PC-3 (cell line): ENCODE measurements at regions not wholly inside any gene's neighbourhood (a gene's known extent, or its start where the extent isn't known, plus 50 kb on each side); places are given as distances from the start of the nearest gene placed in this dataset.

Source experiments
- ATAC-seq: fragments of 200-7000 bp; cut with Tn5 transposase; 2 replicates; pipeline ENCODE4 v1.9.1; 2020; ENCODE audit warnings: mild to moderate bottlenecking, moderate library complexity
- BruUV-seq: library from RNA; stranded (reverse); fragments of 400-500 nt; replicated peaks from 2 replicates; lab custom pipeline; 2021; lab: Mats Ljungman, UMichigan
- CTCF ChIA-PET: fragments of 300-600 bp; sonication (Branson Sonifier 250); formaldehyde crosslinking; loops from one replicate; lab custom pipeline; 2022; ENCODE audit warnings: antibody characterized with exemption; lab: Charles Lee
- POLR2A ChIA-PET: fragments of 300-600 bp; sonication (Branson Sonifier 250); formaldehyde crosslinking; loops from one replicate; lab custom pipeline; 2022; ENCODE audit warnings: antibody characterized with exemption; ENCODE audit not compliant: unreplicated experiment; lab: Charles Lee
- DNase-seq: peaks from one replicate; pipeline ENCODE4 v3.0.0-alpha.2; 2015
- H2AFZ ChIP-seq: fragments of 300-600 bp; sonication (generic); 2 replicates; pipeline ENCODE4 v1.6.0; 2016; ENCODE audit warnings: antibody characterized with exemption, low read length
- H3F3A ChIP-seq: fragments of 300-600 bp; sonication (generic); one replicate; pipeline ENCODE4 v1.6.0; 2017; ENCODE audit warnings: antibody characterized with exemption, low read length, control low read depth, mild to moderate bottlenecking; ENCODE audit not compliant: unreplicated experiment
- H3K27ac ChIP-seq: fragments of 300-600 bp; sonication (generic); 2 replicates; pipeline ENCODE4 v1.5.1; 2016; ENCODE audit warnings: mild to moderate bottlenecking, low read length
- H3K27me3 ChIP-seq: fragments of 300-600 bp; sonication (generic); 2 replicates; pipeline ENCODE4 v1.6.1; 2016; ENCODE audit warnings: low read length, mixed read lengths
- H3K36me3 ChIP-seq: fragments of 300-600 bp; sonication (generic); 2 replicates; pipeline ENCODE4 v1.6.1; 2016; ENCODE audit warnings: low read depth, mixed run types, low read length, mixed read lengths
- H3K4me1 ChIP-seq: fragments of 300-600 bp; sonication (generic); 2 replicates; pipeline ENCODE4 v1.5.1; 2016; ENCODE audit warnings: low read length; ENCODE audit not compliant: insufficient read depth
- H3K4me2 ChIP-seq: fragments of 300-600 bp; sonication (generic); 2 replicates; pipeline ENCODE4 v1.6.0; 2016; ENCODE audit warnings: low read length
- H3K4me3 ChIP-seq: fragments of 300-600 bp; sonication (generic); 2 replicates; pipeline ENCODE4 v1.5.1; 2016; ENCODE audit warnings: mild to moderate bottlenecking, low read length, mixed read lengths
- H3K79me2 ChIP-seq: fragments of 300-600 bp; sonication (generic); 2 replicates; pipeline ENCODE4 v1.6.1; 2017; ENCODE audit warnings: low read length, mixed read lengths
- H3K9ac ChIP-seq: fragments of 300-600 bp; sonication (generic); 2 replicates; pipeline ENCODE4 v1.6.0; 2016; ENCODE audit warnings: mild to moderate bottlenecking, low read length
- H3K9me2 ChIP-seq: fragments of 300-600 bp; sonication (generic); replicated peaks from 2 replicates; pipeline ENCODE4 v1.6.1; 2016; ENCODE audit warnings: mixed run types, low read length, mixed read lengths
- H3K9me3 ChIP-seq: fragments of 300-600 bp; sonication (generic); 2 replicates; pipeline ENCODE4 v1.6.1; 2016; ENCODE audit warnings: low read length, mixed read lengths
- H4K20me1 ChIP-seq: fragments of 300-600 bp; sonication (generic); 2 replicates; pipeline ENCODE4 v1.6.1; 2016; ENCODE audit warnings: low read length, mixed read lengths
- EZH2 ChIP-seq: fragments of 300-600 bp; sonication (generic); IDR thresholded peaks from one replicate; pipeline ENCODE4 v1.6.1; 2017; ENCODE audit warnings: antibody characterized with exemption, mild to moderate bottlenecking, low read length; ENCODE audit not compliant: unreplicated experiment
- EZH2phosphoT487 ChIP-seq: fragments of 300-600 bp; sonication (generic); IDR thresholded peaks from 2 replicates; pipeline ENCODE4 v1.6.1; 2018; ENCODE audit warnings: mild to moderate bottlenecking, antibody characterized with exemption, low read length, borderline replicate concordance
- intact Hi-C: fragments of 100-400 bp; cut with micrococcal nuclease; formaldehyde crosslinking; loops from 2 replicates; pipeline ENCODE4 v1.9.0; 2023
- TF ChIP-seq, protein P1 (sequence below): fragments of 300-600 bp; sonication (generic); conservative IDR thresholded peaks from 2 replicates; pipeline ENCODE4 v1.5.1; 2017; ENCODE audit warnings: antibody characterized with exemption, low read depth, mild to moderate bottlenecking, low read length

DNA sequence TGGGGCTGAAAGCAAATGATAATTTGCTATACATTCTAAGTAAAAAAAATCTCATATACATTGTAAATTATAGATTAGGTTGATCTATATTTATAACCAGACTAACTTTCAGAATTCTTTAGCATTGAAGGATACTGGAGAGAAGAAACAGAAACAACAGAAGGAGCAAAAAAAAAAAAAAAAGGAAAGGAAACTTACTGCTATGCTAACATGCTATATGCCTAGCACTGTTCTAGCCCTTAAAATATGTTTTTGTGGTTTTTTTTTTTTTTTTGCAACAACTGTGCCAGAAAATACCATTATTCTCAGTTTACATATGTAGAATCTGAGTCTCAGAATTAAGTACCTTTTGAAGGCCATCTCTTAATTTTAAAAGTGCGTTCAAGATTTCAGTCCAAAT lies 204.9 kb upstream of the MC4R start:
- ChIA-PET POLR2A (no interaction called here), CTCF (no interaction called here)
- BruUV-seq, result no TSS peak
- Histone ChIP-seq H3F3A (no peaks in the 10 kb centered on the region), H3K9me3 (no peaks in the 10 kb centered on the region), H3K27me3 (peaks cover 11% of the 10 kb centered on the region), H3K4me1 (no peaks in the 10 kb centered on the region), H2AFZ (no peak overlapping the region), H3K36me3 (no peaks in the 10 kb centered on the region), H3K4me2 (no peak overlapping the region), H3K27ac (no peak overlapping the region), H3K4me3 (no peak overlapping the region), H4K20me1 (no peaks in the 10 kb centered on the region), H3K79me2 (no peaks in the 10 kb centered on the region), H3K9ac (no peak overlapping the region), H3K9me2 (no peaks in the 10 kb centered on the region)
- intact Hi-C loops, result no loop called here
- no peak for ATAC-seq
- TF ChIP-seq EZH2 (no peak), EZH2phosphoT487 (no peak)
- TF ChIP-seq, protein P1, sequence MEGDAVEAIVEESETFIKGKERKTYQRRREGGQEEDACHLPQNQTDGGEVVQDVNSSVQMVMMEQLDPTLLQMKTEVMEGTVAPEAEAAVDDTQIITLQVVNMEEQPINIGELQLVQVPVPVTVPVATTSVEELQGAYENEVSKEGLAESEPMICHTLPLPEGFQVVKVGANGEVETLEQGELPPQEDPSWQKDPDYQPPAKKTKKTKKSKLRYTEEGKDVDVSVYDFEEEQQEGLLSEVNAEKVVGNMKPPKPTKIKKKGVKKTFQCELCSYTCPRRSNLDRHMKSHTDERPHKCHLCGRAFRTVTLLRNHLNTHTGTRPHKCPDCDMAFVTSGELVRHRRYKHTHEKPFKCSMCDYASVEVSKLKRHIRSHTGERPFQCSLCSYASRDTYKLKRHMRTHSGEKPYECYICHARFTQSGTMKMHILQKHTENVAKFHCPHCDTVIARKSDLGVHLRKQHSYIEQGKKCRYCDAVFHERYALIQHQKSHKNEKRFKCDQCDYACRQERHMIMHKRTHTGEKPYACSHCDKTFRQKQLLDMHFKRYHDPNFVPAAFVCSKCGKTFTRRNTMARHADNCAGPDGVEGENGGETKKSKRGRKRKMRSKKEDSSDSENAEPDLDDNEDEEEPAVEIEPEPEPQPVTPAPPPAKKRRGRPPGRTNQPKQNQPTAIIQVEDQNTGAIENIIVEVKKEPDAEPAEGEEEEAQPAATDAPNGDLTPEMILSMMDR, result no peak
- no peak for DNase-seq

DNA sequence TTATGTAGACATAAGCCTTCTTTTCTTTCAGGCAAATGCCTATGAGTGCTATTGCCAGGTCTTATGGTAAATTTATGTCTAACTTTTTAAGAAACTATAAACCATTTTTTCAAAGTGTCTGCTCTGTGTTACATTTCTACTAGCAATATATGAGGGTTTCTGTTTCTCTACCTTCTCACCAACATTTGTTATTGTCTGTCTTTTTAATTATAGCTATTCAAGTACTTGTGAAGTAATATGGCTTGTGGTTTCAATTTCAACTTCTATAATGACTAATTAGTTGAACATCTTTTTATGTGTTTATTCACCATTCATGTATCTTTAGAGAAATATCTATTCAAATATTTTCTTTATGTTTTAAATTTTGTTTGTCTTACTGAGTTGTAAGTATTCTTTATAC lies 213.1 kb upstream of the MC4R start:
- H3K9ac ChIP-seq, result no peak overlapping the region
- no peaks in the 10 kb centered on the region for H3K4me1 ChIP-seq
- no peak overlapping the region for H2AFZ ChIP-seq
- H3K27ac ChIP-seq, result no peak overlapping the region
- no TSS peak for BruUV-seq
- DNase-seq, result no peak
- no peaks in the 10 kb centered on the region for H3K36me3 ChIP-seq
- no peaks in the 10 kb centered on the region for H3K9me2 ChIP-seq
- H3K27me3 ChIP-seq, result no peaks in the 10 kb centered on the region
- no peak overlapping the region for H3K4me2 ChIP-seq
- TF ChIP-seq EZH2phosphoT487 (no peak), EZH2 (no peak)
- TF ChIP-seq, protein P1, result no peak
- H3F3A ChIP-seq, result no peaks in the 10 kb centered on the region
- POLR2A ChIA-PET, result no interaction called here
- H3K4me3 ChIP-seq, result no peak overlapping the region
- no peak; the same call in 1 of the 2 replicates for ATAC-seq
- CTCF ChIA-PET, result no interaction called here
- H4K20me1 ChIP-seq, result no peaks in the 10 kb centered on the region
- H3K79me2 ChIP-seq, result no peaks in the 10 kb centered on the region
- no peaks in the 10 kb centered on the region for H3K9me3 ChIP-seq
- intact Hi-C loops, result no loop called here

DNA sequence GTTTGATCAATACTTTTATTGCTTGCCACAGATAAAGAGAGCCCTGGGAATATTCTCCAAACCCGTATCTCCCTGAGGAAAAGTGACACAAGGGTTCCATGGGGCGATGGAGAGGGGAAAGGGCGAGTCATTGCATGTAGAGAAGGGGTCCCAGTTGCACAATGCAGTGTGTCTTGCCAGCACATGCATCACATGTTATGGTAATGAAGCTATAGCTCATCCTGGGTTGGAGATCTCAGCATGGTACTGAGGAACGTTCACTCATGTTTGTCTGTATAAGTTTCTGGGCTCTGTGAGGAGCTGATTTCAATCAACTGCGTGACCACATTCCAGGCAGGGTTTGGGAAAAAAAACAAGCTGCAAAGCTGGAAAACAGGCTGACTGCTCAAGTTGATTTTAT lies 220.7 kb upstream of the MC4R start:
- Histone ChIP-seq H3K4me1 (no peaks in the 10 kb centered on the region), H3K9me3 (no peaks in the 10 kb centered on the region), H3K79me2 (no peaks in the 10 kb centered on the region), H3K9ac (no peak overlapping the region), H2AFZ (no peak overlapping the region), H3K36me3 (no peaks in the 10 kb centered on the region), H3F3A (no peaks in the 10 kb centered on the region), H3K9me2 (no peaks in the 10 kb centered on the region), H4K20me1 (no peaks in the 10 kb centered on the region), H3K4me2 (no peak overlapping the region), H3K27ac (no peak overlapping the region), H3K4me3 (no peak overlapping the region), H3K27me3 (peaks cover 6% of the 10 kb centered on the region; the same call in 1 of the 2 replicates)
- intact Hi-C loops, result no loop called here
- DNase-seq (no peak), ATAC-seq (no peak)
- BruUV-seq, result no TSS peak
- ChIA-PET POLR2A (no interaction called here), CTCF (no interaction called here)
- TF ChIP-seq EZH2phosphoT487, result no peak
- TF ChIP-seq, protein P1, result no peak
- no peak for TF ChIP-seq EZH2
